Endothelial cell of umbilical vein (primary cell): ENCODE measurements at regions not wholly inside any gene's neighbourhood (a gene's known extent, or its start where the extent isn't known, plus 50 kb on each side); places are given as distances from the start of the nearest gene placed in this dataset.

ENCODE experiments used
- MYC ChIP-seq: IDR thresholded peaks from one replicate; pipeline ENCODE4 v1.6.1; 2011; ENCODE audit warnings: mild to moderate bottlenecking, low read depth, low read length
- TF ChIP-seq, protein P1 (sequence below), 2 donors: IDR thresholded peaks; 1 replicate in 1 of 2; 2 replicates in 1 of 2; pipeline ENCODE4 v1.5.1; 2011; ENCODE audit warnings: low read length in 2 of 2, mild to moderate bottlenecking in 2 of 2, moderate library complexity in 2 of 2, control low read depth in 1 of 2, inconsistent platforms in 1 of 2, low read depth in 1 of 2; ENCODE audit not compliant: insufficient read depth in 1 of 2; ENCODE audit errors: extremely low read depth in 1 of 2

DNA sequence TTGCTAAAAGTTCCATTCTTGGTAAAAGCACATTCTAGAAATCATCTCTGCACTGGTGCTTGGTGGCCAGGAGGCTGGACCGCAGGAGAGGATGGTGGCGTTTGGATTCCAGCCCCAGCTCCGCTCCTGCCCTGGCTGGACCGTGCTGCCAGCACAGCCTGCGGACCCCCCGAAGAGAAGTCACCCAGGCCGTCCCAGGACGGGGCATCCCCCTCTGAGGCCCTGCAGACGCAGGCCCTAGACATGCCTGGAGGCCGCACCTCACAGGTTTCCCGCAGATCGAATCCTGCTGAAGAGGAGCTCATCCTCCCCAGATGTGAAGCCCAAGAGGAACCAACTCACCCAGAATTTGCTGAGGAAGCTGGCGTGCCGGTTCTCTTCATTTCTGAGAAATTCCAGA lies 159.0 kb downstream of the TEX29 start:
- TF ChIP-seq, protein P1, sequence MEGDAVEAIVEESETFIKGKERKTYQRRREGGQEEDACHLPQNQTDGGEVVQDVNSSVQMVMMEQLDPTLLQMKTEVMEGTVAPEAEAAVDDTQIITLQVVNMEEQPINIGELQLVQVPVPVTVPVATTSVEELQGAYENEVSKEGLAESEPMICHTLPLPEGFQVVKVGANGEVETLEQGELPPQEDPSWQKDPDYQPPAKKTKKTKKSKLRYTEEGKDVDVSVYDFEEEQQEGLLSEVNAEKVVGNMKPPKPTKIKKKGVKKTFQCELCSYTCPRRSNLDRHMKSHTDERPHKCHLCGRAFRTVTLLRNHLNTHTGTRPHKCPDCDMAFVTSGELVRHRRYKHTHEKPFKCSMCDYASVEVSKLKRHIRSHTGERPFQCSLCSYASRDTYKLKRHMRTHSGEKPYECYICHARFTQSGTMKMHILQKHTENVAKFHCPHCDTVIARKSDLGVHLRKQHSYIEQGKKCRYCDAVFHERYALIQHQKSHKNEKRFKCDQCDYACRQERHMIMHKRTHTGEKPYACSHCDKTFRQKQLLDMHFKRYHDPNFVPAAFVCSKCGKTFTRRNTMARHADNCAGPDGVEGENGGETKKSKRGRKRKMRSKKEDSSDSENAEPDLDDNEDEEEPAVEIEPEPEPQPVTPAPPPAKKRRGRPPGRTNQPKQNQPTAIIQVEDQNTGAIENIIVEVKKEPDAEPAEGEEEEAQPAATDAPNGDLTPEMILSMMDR (IDR thresholded peaks at IDR 0.05; ENCODE audit: extremely low read depth in 1 of 2, insufficient read depth in 1 of 2, low read depth in 1 of 2, low read length in 2 of 2), result no peak
- TF ChIP-seq MYC, result no peak
